ENCODE measurements at regions not wholly inside any gene's neighbourhood (a gene's known extent, or its start where the extent isn't known, plus 50 kb on each side); places are given as distances from the start of the nearest gene placed in this dataset.

GRCh38 chr7:46809886-46810285, 772.0 kb downstream of the TNS3 start:
- TF ChIP-seq POLR2AphosphoS5 (IDR thresholded peaks at IDR 0.05; ENCODE audit: low read depth, low read length) (no peak), REST (IDR thresholded peaks at IDR 0.05; ENCODE audit: insufficient read depth in 1 of 2, low read depth in 2 of 2, low read length in 2 of 2) (no peak)
